HFFc6 (cell line): ENCODE measurements at regions not wholly inside any gene's neighbourhood (a gene's known extent, or its start where the extent isn't known, plus 50 kb on each side); places are given as distances from the start of the nearest gene placed in this dataset.
"Not testable (repeated sequence)": the region's sequence is repeated elsewhere in the genome, so short reads cannot be mapped to it uniquely, and the experiment has no call there.

Experiments used
- DNase-seq: peaks from one replicate; pipeline ENCODE4 v3.0.0-alpha.2; 2018
- H3K27ac Mint-ChIP-seq: 2 replicates; pipeline ENCODE4 v1.8.0; 2020; ENCODE audit warnings: mild to moderate bottlenecking, mixed read lengths
- H3K27me3 Mint-ChIP-seq: 2 replicates; pipeline ENCODE4 v1.8.0; 2021; ENCODE audit warnings: mild to moderate bottlenecking, moderate library complexity, mixed read lengths; ENCODE audit not compliant: insufficient read depth
- H3K36me3 Mint-ChIP-seq: 2 replicates; pipeline ENCODE4 v1.8.0; 2021; ENCODE audit warnings: low read depth, mixed read lengths
- H3K4me1 Mint-ChIP-seq: 2 replicates; pipeline ENCODE4 v1.8.0; 2020; ENCODE audit warnings: low read depth, mixed read lengths
- H3K4me3 Mint-ChIP-seq: 2 replicates; pipeline ENCODE4 v1.8.0; 2020; ENCODE audit warnings: mild to moderate bottlenecking, moderate library complexity, mixed read lengths
- H3K9me3 Mint-ChIP-seq: 2 replicates; pipeline ENCODE4 v1.8.0; 2020; ENCODE audit warnings: mild to moderate bottlenecking, mixed read lengths
- CTCF ChIP-seq: fragments of 200-600 bp; sonication (generic); IDR thresholded peaks from 2 replicates; pipeline ENCODE4 v1.5.0; 2021; ENCODE audit warnings: antibody characterized with exemption, mild to moderate bottlenecking

- Mint-ChIP-seq H3K4me3 (no peak overlapping the region), H3K27ac (no peak overlapping the region), H3K4me1 (no peaks in the 10 kb centered on the region), H3K9me3 (no peaks in the 10 kb centered on the region), H3K36me3 (no peaks in the 10 kb centered on the region), H3K27me3 (peaks cover 2% of the 10 kb centered on the region; the same call in 1 of the 2 replicates)
- peak; percentile 40 for DNase-seq
- no peak for TF ChIP-seq CTCF
Observed at GRCh38 chr1:228669242-228669585, 66.1 kb upstream of the RHOU start.

DNA sequence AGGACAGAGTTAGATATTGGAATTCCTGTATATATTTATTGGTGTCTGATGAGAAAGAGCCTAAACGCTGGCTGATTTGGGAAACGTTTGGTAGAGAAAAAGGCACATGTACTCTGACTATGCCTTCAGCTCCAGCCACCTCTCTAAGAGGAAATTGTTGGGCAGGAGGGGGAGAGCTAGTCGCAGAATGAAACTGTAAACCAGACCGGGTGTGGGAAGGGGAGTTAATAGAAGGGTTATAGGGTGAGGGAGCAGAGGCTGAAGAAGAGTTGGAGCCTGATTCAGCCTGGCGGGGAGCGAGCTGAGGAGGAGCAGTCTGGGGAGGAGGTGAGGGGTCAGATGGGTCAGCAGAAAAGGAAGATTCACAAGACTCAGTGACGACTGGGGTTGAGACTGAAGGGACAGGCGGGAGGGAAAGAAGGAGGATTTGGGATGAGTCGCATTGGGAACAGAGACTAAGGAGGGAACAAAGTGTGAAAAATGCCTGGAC lies 54.2 kb upstream of the RHOU start:
- DNase-seq, H3K9me3 Mint-ChIP-seq, H3K4me1 Mint-ChIP-seq, H3K36me3 Mint-ChIP-seq, H3K27ac Mint-ChIP-seq: not testable (repeated sequence)
- Mint-ChIP-seq H3K4me3 (peak overlapping the region; percentile 31; the same call in 1 of the 2 replicates), H3K27me3 (peaks cover 10% of the 10 kb centered on the region)

GRCh38 chr1:228683428-228683827 lies 51.9 kb upstream of the RHOU start:
- peaks cover 10% of the 10 kb centered on the region for H3K27me3 Mint-ChIP-seq
- no peak overlapping the region for H3K4me3 Mint-ChIP-seq
- no peaks in the 10 kb centered on the region for H3K36me3 Mint-ChIP-seq
- DNase-seq: no peak
- H3K9me3 Mint-ChIP-seq: no peaks in the 10 kb centered on the region
- TF ChIP-seq CTCF: no peak
- H3K27ac Mint-ChIP-seq: no peak overlapping the region
- no peaks in the 10 kb centered on the region for H3K4me1 Mint-ChIP-seq

DNA sequence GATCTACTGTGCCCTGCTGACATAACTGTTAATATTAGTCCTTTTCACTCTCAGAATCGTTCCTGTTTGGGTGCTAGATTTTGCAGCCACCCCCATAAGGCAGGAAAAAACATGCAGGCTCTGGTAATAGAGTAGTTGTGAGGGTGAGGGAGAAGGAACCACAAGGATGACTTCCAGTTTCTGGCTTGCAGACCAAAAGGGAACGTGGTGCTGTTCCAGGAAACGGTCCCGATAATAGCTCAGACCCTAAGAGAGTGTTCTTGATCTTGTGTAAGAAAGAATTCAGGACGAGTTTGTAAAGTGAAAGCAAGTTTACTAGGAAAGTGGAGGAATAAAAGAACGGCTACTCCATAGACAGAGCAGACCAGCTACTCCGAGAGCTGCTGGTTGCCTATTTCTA lies 50.7 kb upstream of the RHOU start:
- Mint-ChIP-seq H3K27me3 (peaks cover 12% of the 10 kb centered on the region), H3K27ac (no peak overlapping the region), H3K9me3 (no peaks in the 10 kb centered on the region), H3K36me3 (no peaks in the 10 kb centered on the region), H3K4me3 (no peak overlapping the region), H3K4me1 (no peaks in the 10 kb centered on the region)
- DNase-seq: no peak
- TF ChIP-seq CTCF: no peak

- DNase-seq: no peak
- Mint-ChIP-seq H3K27me3 (peaks cover 10% of the 10 kb centered on the region), H3K4me1 (no peaks in the 10 kb centered on the region), H3K4me3 (no peak overlapping the region), H3K36me3 (no peaks in the 10 kb centered on the region), H3K27ac (no peak overlapping the region), H3K9me3 (no peaks in the 10 kb centered on the region)
- TF ChIP-seq CTCF: no peak
Observed at GRCh38 chr1:228685081-228685660, 50.1 kb upstream of the RHOU start.
